Osteoblast (primary cell): ENCODE measurements at regions not wholly inside any gene's neighbourhood (a gene's known extent, or its start where the extent isn't known, plus 50 kb on each side); places are given as distances from the start of the nearest gene placed in this dataset.

ENCODE experiments used
- DNase-seq: peaks from one replicate; pipeline ENCODE4 v3.0.0; 2011; ENCODE audit warnings: low spot score, mixed read lengths; ENCODE audit not compliant: insufficient read length; ENCODE audit errors: missing footprints
- H2AFZ ChIP-seq: 2 replicates; pipeline ENCODE4 v1.6.0; 2011; ENCODE audit warnings: mild to moderate bottlenecking, low read length
- H3K27ac ChIP-seq: 2 replicates; pipeline ENCODE4 v1.5.1; 2011; ENCODE audit warnings: mild to moderate bottlenecking, low read depth, low read length, moderate library complexity
- H3K27me3 ChIP-seq: 2 replicates; pipeline ENCODE4 v1.6.0; 2012; ENCODE audit warnings: mild to moderate bottlenecking, control low read depth, inconsistent platforms, low read length, moderate library complexity; ENCODE audit not compliant: insufficient read depth
- H3K36me3 ChIP-seq: 2 replicates; pipeline ENCODE4 v1.5.1; 2011; ENCODE audit warnings: mild to moderate bottlenecking, low read length, control low read depth, moderate library complexity; ENCODE audit not compliant: insufficient read depth
- H3K4me1 ChIP-seq: 2 replicates; pipeline ENCODE4 v1.5.1; 2011; ENCODE audit warnings: mild to moderate bottlenecking, low read length, control low read depth, moderate library complexity; ENCODE audit not compliant: insufficient read depth
- H3K4me2 ChIP-seq: 2 replicates; pipeline ENCODE4 v1.6.0; 2011; ENCODE audit warnings: mild to moderate bottlenecking, low read length; ENCODE audit not compliant: insufficient read depth
- H3K4me3 ChIP-seq: fragments of 200-600 bp; sonication (generic); 3 replicates; pipeline ENCODE4 v1.5.1; 2012; ENCODE audit warnings: mild to moderate bottlenecking, low read length, inconsistent platforms; ENCODE audit not compliant: insufficient read depth
- H3K79me2 ChIP-seq: 2 replicates; pipeline ENCODE4 v1.6.0; 2012; ENCODE audit warnings: mild to moderate bottlenecking, low read length, control low read depth, inconsistent platforms; ENCODE audit not compliant: insufficient read depth
- H3K9me3 ChIP-seq: 2 replicates; pipeline ENCODE4 v1.5.1; 2011; ENCODE audit warnings: low read depth, low read length, control low read depth
- H4K20me1 ChIP-seq: 2 replicates; pipeline ENCODE4 v1.6.0; 2012; ENCODE audit warnings: mild to moderate bottlenecking, low read length, control low read depth; ENCODE audit not compliant: insufficient read depth
- CTCF ChIP-seq: IDR thresholded peaks from 2 replicates; pipeline ENCODE4 v1.5.1; 2011; ENCODE audit warnings: mild to moderate bottlenecking, low read depth, low read length, moderate library complexity; ENCODE audit errors: extremely low read depth

DNA sequence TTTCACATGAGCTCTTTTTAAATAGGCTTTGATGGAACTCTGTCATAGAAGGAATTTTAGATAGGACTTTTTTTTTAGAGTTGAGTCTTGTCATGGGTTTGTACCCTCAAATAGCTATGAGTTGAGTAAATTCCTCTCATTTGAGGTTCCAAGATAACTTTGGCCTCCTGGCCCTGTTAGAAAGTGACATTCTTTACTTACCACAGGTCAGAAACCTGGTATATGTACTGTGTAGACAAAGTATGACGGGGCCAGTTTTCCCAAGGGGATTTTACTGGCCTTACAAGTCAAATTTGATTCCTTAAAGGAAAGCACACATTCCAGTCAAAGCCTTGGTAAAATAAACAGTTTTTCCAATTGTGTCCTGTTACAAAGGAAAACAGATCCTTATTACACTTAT, 729.3 kb upstream of the LUZP2 start:
- H3K27me3 ChIP-seq = no peaks in the 10 kb centered on the region
- DNase-seq = no peak
- no peaks in the 10 kb centered on the region for H3K79me2 ChIP-seq
- H3K4me3 ChIP-seq = no peak overlapping the region
- no peaks in the 10 kb centered on the region for H4K20me1 ChIP-seq
- no peak overlapping the region for H2AFZ ChIP-seq
- no peak overlapping the region for H3K4me2 ChIP-seq
- H3K36me3 ChIP-seq = no peaks in the 10 kb centered on the region
- no peaks in the 10 kb centered on the region for H3K4me1 ChIP-seq
- no peak overlapping the region for H3K27ac ChIP-seq
- no peak for TF ChIP-seq CTCF
- peaks cover 5% of the 10 kb centered on the region for H3K9me3 ChIP-seq

DNA sequence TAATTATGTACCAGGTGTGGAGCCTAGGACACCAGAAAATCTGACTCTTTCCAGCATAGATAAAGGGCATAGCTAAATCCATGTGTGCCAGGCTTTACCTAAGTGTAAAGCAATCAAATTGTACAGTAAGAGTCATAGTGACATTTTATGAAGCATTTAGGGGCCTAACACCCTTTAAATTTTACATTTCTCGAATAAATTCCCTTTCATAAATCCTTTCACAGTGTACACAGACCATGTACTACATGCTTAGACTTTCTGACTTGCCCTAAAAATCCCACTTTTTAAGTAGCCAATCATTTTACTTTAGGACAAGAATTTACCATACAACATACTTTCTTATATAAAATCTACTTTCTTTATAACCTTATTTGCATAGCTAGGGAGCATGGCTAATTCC, 727.6 kb upstream of the LUZP2 start:
- Histone ChIP-seq H3K36me3 (no peaks in the 10 kb centered on the region), H2AFZ (no peak overlapping the region), H3K79me2 (no peaks in the 10 kb centered on the region), H3K4me1 (no peaks in the 10 kb centered on the region), H3K9me3 (peaks cover 5% of the 10 kb centered on the region), H3K4me2 (no peak overlapping the region), H3K27me3 (no peaks in the 10 kb centered on the region), H3K4me3 (no peak overlapping the region), H4K20me1 (no peaks in the 10 kb centered on the region), H3K27ac (no peak overlapping the region)
- no peak for DNase-seq
- TF ChIP-seq CTCF = no peak

DNA sequence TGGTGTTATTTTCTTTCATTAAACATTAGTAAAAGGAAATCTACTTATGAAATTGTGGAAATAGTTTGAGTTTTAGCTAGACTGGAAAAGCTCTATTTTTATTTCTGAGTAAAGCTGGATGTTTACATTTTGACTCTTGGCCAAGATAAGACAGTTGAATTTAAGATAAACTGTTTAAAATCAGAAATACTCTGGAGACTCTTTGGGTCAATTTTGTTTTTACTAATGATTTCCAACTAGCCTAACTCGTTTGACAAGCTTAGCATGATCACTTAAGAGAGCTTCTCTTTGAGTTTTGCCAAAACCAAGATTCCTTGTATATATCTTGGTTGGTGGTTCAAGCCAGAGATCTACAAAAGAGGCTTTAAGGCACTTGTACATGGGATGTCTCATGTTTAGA, 724.8 kb upstream of the LUZP2 start:
- H3K4me1 ChIP-seq = no peaks in the 10 kb centered on the region
- H3K4me2 ChIP-seq = no peak overlapping the region
- peaks cover 5% of the 10 kb centered on the region for H3K9me3 ChIP-seq
- no peak overlapping the region for H3K4me3 ChIP-seq
- H2AFZ ChIP-seq = no peak overlapping the region
- no peaks in the 10 kb centered on the region for H4K20me1 ChIP-seq
- H3K79me2 ChIP-seq = no peaks in the 10 kb centered on the region
- no peaks in the 10 kb centered on the region for H3K36me3 ChIP-seq
- no peak overlapping the region for H3K27ac ChIP-seq
- H3K27me3 ChIP-seq = no peaks in the 10 kb centered on the region
- no peak for DNase-seq
- no peak for TF ChIP-seq CTCF

GRCh38 chr11:23778971-23779370, 717.9 kb upstream of the LUZP2 start:
- H3K4me1 ChIP-seq = no peaks in the 10 kb centered on the region
- H4K20me1 ChIP-seq = no peaks in the 10 kb centered on the region
- no peak overlapping the region for H3K4me2 ChIP-seq
- no peaks in the 10 kb centered on the region for H3K27me3 ChIP-seq
- no peaks in the 10 kb centered on the region for H3K79me2 ChIP-seq
- H2AFZ ChIP-seq = no peak overlapping the region
- no peak overlapping the region for H3K27ac ChIP-seq
- TF ChIP-seq CTCF = no peak
- H3K9me3 ChIP-seq = no peaks in the 10 kb centered on the region
- no peaks in the 10 kb centered on the region for H3K36me3 ChIP-seq
- no peak for DNase-seq
- no peak overlapping the region for H3K4me3 ChIP-seq
